ENCODE measurements at regions not wholly inside any gene's neighbourhood (a gene's known extent, or its start where the extent isn't known, plus 50 kb on each side); places are given as distances from the start of the nearest gene placed in this dataset.
A peak's percentile ranks its signal among the peaks of the same experiment; 100 is the strongest.

- Histone ChIP-seq H3K23ac (ENCODE audit: insufficient read length) (no peak overlapping the region), H3K18ac (ENCODE audit: extremely low read depth, low read length) (no peak overlapping the region), H3K27me3 (replicated peaks in 1 of 4; ENCODE audit: control insufficient read depth in 3 of 4, extremely low read depth in 1 of 4, insufficient read depth in 3 of 4, low read length in 3 of 4) (no peaks in the 10 kb centered on the region), H2BK20ac (ENCODE audit: low read length) (no peak overlapping the region), H3K79me2 (ENCODE audit: control insufficient read depth in 1 of 2, insufficient read depth in 2 of 2, low read length in 2 of 2) (no peaks in the 10 kb centered on the region), H3K9me3 (ENCODE audit: insufficient read depth in 2 of 2, low read depth in 1 of 2, low read length in 1 of 2) (no peaks in the 10 kb centered on the region), H3K9ac (replicated peaks in 1 of 4; ENCODE audit: extremely low read depth in 1 of 4, low read depth in 3 of 4, low read length in 3 of 4) (no peak overlapping the region), H2BK15ac (ENCODE audit: low read length) (no peak overlapping the region), H3K4me3 (ENCODE audit: extremely low read depth in 1 of 4, insufficient read depth in 2 of 4, low read depth in 3 of 4, low read length in 4 of 4) (no peak overlapping the region), H3K4me2 (ENCODE audit: insufficient read depth in 1 of 2, low read depth in 2 of 2, low read length in 2 of 2) (no peak overlapping the region), H3K23me2 (ENCODE audit: low read depth, low read length) (no peaks in the 10 kb centered on the region), H3K56ac (replicated peaks; ENCODE audit: insufficient read length, low read depth, low read length) (no peak overlapping the region), H2BK12ac (ENCODE audit: low read depth, low read length) (no peak overlapping the region), H4K8ac (ENCODE audit: extremely low read depth, insufficient read depth, low read length) (no peak overlapping the region), H2BK5ac (ENCODE audit: low read depth, low read length) (no peak overlapping the region), H3K4me1 (replicated peaks in 1 of 4; ENCODE audit: control insufficient read depth in 3 of 4, insufficient read depth in 4 of 4, low read length in 3 of 4) (no peaks in the 10 kb centered on the region), H3K27ac (ENCODE audit: low read depth, low read length) (no peak overlapping the region), H3K14ac (ENCODE audit: insufficient read length) (no peak overlapping the region), H2AFZ (ENCODE audit: low read length) (0 out of 2 replicates have a peak overlapping the region, but pooled peaks have one; percentile 28), H3K4ac (replicated peaks; ENCODE audit: insufficient read length, low read depth, low read length) (no peak overlapping the region), H3K79me1 (ENCODE audit: low read depth, low read length) (no peaks in the 10 kb centered on the region), H2BK120ac (replicated peaks; ENCODE audit: low read depth, low read length) (no peak overlapping the region), H4K20me1 (replicated peaks in 1 of 2; ENCODE audit: control insufficient read depth in 1 of 2, insufficient read depth in 2 of 2, low read length in 2 of 2) (no peaks in the 10 kb centered on the region), H4K5ac (ENCODE audit: insufficient read length, low read depth, low read length) (no peak overlapping the region), H2AK5ac (ENCODE audit: low read depth, low read length) (no peak overlapping the region), H3K36me3 (ENCODE audit: control insufficient read depth in 2 of 4, insufficient read depth in 4 of 4, low read length in 3 of 4) (no peaks in the 10 kb centered on the region), H4K91ac (replicated peaks; ENCODE audit: insufficient read length, low read length) (no peak overlapping the region)
- POLR2A ChIA-PET (ENCODE audit: partially characterized antibody), result no interaction called here
- CTCF ChIA-PET (ENCODE audit: partially characterized antibody), result interaction anchor here (0.5 to 3.1 kb wide), 8 partner anchors 7 to 405 kb away, joined by 3 to 12 read pairs (median 3); no protein-coding TSS in a partner anchor
- FAIRE-seq, result no peak
- DNase-seq (ENCODE audit: low read depth in 1 of 2, low spot score in 2 of 2), result no peak
- no peak for TF ChIP-seq JUN (IDR thresholded peaks at IDR 0.05; ENCODE audit: low read depth, low read length)
- TF ChIP-seq, protein P1, sequence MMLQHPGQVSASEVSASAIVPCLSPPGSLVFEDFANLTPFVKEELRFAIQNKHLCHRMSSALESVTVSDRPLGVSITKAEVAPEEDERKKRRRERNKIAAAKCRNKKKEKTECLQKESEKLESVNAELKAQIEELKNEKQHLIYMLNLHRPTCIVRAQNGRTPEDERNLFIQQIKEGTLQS (IDR thresholded peaks at IDR 0.05; ENCODE audit: insufficient read depth, low read depth, low read length), result no peak
- no peak for TF ChIP-seq SP2 (IDR thresholded peaks at IDR 0.05; ENCODE audit: low read length)
- no peak for TF ChIP-seq SP4 (IDR thresholded peaks at IDR 0.05; ENCODE audit: low read length)
- TF ChIP-seq SUZ12 (IDR thresholded peaks at IDR 0.05; ENCODE audit: low read length), result no peak
- TF ChIP-seq CBX5 (IDR thresholded peaks at IDR 0.05; ENCODE audit: low read depth, low read length), result no peak
- TF ChIP-seq, protein P2, sequence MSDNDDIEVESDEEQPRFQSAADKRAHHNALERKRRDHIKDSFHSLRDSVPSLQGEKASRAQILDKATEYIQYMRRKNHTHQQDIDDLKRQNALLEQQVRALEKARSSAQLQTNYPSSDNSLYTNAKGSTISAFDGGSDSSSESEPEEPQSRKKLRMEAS (IDR thresholded peaks at IDR 0.05), result no peak
- no peak for TF ChIP-seq JUND (IDR thresholded peaks at IDR 0.05; ENCODE audit: low read length)
- no peak for TF ChIP-seq KDM1A (IDR thresholded peaks at IDR 0.05; ENCODE audit: borderline replicate concordance, low read length)
- WGBS, 2 experiments (ENCODE audit: extremely low coverage in 1 of 2, insufficient coverage in 1 of 2, insufficient read length in 1 of 2, insufficient replicate concordance in 2 of 2, low coverage in 1 of 2, low lambda C conversion rate in 2 of 2, missing lambda C conversion rate in 1 of 2), result 91% methylated on average over 13 of the region's 13 CpGs; no CpG with 5 or more reads in 1 of the 2 experiments
These were observed 477.6 kb downstream of the XYLT1 start for GRCh38 chr16:16992975-16993765.

Measured in H1 (cell line).